Prostate gland (tissue), 2 donors: ENCODE measurements at regions not wholly inside any gene's neighbourhood (a gene's known extent, or its start where the extent isn't known, plus 50 kb on each side); places are given as distances from the start of the nearest gene placed in this dataset.

Source experiments
- POLR2A ChIP-seq: fragments of 450-650 bp; IDR thresholded peaks from one replicate; pipeline ENCODE4 v1.6.1; 2016; ENCODE audit warnings: antibody characterized with exemption, mild to moderate bottlenecking
- TF ChIP-seq, protein P1 (sequence below), 4 experiments: fragments of 200-600 bp in 2 of 4; fragments of 450-650 bp in 2 of 4; sonication (generic) in 2 of 4; IDR thresholded peaks; 1 replicate in 3 of 4; 2 replicates in 1 of 4; pipeline ENCODE4 v1.5.1; 2016 to 2019; ENCODE audit warnings: antibody characterized with exemption in 4 of 4, mild to moderate bottlenecking in 2 of 4, moderate library complexity in 2 of 4

DNA sequence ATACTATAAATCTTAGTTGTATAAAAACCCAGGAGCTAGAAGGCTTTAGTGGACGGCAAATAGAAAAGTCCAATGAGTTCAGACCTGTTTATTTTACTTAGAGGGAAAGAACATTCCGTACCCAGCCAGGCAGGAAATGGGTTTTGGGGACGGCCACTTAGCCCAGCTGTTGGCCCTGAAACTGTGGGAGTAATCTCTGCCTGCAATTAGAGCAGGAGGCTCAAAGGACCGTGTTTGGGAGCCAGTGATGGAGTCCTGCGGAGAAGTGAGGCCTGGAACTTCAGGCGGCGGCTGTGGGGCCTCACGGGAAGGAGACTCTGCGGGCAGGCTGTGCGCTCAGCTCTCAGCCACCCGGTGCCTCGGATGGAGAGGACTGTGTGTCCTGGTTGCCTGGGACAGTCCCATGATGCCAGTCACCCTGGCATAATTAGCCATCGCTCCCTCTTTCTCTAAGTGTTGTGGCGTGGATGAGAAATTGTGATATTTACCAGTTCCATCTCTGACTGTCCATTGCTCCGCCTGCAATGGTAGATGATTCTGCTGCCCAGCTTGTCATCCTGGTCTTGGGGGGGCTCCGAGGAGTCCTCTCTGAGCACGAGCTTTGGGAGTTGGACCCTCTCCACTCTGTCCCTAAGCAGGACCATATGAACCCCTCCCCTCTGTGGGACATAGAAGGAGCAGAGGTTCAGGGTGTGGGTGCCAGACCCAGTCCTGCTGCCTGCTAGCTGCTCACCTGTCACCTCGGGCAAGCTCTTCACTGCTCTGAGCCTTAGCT is 530.3 kb downstream of the TBC1D22A start:
- TF ChIP-seq, protein P1, sequence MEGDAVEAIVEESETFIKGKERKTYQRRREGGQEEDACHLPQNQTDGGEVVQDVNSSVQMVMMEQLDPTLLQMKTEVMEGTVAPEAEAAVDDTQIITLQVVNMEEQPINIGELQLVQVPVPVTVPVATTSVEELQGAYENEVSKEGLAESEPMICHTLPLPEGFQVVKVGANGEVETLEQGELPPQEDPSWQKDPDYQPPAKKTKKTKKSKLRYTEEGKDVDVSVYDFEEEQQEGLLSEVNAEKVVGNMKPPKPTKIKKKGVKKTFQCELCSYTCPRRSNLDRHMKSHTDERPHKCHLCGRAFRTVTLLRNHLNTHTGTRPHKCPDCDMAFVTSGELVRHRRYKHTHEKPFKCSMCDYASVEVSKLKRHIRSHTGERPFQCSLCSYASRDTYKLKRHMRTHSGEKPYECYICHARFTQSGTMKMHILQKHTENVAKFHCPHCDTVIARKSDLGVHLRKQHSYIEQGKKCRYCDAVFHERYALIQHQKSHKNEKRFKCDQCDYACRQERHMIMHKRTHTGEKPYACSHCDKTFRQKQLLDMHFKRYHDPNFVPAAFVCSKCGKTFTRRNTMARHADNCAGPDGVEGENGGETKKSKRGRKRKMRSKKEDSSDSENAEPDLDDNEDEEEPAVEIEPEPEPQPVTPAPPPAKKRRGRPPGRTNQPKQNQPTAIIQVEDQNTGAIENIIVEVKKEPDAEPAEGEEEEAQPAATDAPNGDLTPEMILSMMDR (IDR thresholded peaks at IDR 0.05), result no peak
- no peak for TF ChIP-seq POLR2A
